ENCODE measurements at regions not wholly inside any gene's neighbourhood (a gene's known extent, or its start where the extent isn't known, plus 50 kb on each side); places are given as distances from the start of the nearest gene placed in this dataset.
"Not testable (repeated sequence)": the region's sequence is repeated elsewhere in the genome, so short reads cannot be mapped to it uniquely, and the experiment has no call there.

DNA sequence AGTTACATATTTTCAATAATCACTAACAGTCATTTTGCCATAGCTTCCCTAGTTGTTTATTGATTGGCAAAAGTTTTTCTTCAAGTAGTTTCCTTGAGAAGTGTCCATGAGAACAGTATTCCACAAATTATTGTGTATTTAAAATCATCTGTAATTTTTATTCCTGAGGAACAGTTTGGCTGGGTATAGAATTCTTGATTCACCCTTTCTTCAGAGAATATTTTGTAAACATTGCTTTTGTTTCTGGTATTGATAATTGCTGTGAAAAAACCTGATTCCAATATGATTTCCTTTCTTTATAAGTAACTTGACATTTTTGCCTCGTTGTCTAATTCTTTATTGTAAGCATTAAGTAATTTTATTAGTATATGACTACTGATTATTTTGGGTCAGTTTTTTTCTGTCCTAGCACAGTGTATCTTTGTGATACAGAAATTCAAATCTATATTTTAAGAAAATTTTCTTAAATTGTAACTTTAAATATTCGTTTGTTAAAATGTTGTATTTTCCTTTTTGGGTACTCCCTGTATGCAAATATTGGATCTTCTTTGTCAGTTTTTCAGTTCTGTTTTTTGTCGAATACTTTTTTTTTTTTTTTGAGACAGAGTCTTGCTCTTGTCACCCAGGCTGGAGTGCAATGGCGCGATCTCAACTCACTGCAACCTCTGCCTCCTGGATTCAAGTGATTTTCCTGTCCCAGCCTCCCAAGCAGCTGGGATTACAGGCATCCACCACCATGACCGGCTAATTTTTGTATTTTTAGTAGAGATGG is 162.0 kb upstream of the ATP2B1 start:
- Histone ChIP-seq H3K27me3 (no peaks in the 10 kb centered on the region), H3K4me3 (no peak overlapping the region), H3K36me3 (no peaks in the 10 kb centered on the region), H3K4me1 (no peaks in the 10 kb centered on the region), H3K9me3 (peaks cover 0 to 6% (median 2%) of the 10 kb centered on the region in 4 donors), H3K27ac (no peak overlapping the region)
- intact Hi-C loops (cut with DNase I), result no loop called here
- DNase-seq, result no peak
- TF ChIP-seq EP300 (IDR thresholded peaks at IDR 0.05) (no peak), POLR2AphosphoS5 (IDR thresholded peaks at IDR 0.05) (no peak), POLR2A (IDR thresholded peaks at IDR 0.05) (no peak)
- TF ChIP-seq, protein P1, sequence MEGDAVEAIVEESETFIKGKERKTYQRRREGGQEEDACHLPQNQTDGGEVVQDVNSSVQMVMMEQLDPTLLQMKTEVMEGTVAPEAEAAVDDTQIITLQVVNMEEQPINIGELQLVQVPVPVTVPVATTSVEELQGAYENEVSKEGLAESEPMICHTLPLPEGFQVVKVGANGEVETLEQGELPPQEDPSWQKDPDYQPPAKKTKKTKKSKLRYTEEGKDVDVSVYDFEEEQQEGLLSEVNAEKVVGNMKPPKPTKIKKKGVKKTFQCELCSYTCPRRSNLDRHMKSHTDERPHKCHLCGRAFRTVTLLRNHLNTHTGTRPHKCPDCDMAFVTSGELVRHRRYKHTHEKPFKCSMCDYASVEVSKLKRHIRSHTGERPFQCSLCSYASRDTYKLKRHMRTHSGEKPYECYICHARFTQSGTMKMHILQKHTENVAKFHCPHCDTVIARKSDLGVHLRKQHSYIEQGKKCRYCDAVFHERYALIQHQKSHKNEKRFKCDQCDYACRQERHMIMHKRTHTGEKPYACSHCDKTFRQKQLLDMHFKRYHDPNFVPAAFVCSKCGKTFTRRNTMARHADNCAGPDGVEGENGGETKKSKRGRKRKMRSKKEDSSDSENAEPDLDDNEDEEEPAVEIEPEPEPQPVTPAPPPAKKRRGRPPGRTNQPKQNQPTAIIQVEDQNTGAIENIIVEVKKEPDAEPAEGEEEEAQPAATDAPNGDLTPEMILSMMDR (IDR thresholded peaks at IDR 0.05), result no peak
- 79 to 82% methylated on average over 6 of the region's 6 CpGs for WGBS, 2 donors

DNA sequence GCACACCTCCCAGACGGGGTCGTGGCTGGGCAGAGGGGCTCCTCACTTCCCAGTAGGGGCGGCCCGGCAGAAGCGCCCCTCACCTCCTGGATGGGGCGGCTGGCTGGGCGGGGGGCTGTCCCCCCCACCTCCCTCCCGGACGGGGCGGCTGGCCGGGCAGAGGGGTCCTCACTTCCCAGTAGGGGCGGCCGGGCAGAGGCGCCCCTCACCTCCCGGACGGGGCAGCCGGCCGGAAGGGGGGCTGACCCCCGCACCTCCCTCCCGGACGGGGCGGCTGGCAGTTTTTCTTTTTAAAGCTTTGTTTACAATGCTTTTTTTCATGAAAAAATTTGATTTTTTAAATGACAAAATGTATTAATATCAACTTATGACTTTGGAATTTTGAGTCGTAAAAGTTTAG is 159.0 kb upstream of the ATP2B1 start:
- DNase-seq; H3K27me3 ChIP-seq; H3K4me1 ChIP-seq; H3K27ac ChIP-seq; intact Hi-C loops (cut with DNase I); H3K4me3 ChIP-seq; H3K9me3 ChIP-seq; H3K36me3 ChIP-seq: not testable (repeated sequence)
- 97 to 98% methylated on average over 23 of the region's 23 CpGs for WGBS, 2 donors

DNA sequence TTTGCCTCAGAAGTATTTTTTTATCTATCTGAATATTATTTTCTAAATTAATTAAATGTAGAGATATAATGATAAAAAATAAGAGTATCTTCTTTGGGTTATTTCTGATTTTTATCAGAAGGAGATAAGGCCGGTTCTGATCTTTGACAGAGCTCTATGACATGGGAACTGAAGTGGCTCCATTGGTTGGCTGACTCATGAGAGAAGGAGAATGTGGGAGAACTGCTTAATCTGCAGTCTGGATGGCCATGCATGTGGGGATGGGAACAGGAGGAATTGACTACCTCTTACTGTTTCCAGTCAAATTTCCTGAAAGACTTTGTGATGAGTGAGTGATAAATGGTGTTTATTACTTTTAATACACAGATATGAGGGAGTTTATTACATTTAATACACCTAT is 155.8 kb upstream of the ATP2B1 start:
- 86% methylated on average over 1 of the region's 1 CpG for WGBS, 2 donors
- Histone ChIP-seq H3K4me3 (no peak overlapping the region), H3K27ac (peak overlapping the region in 1 of 4 donors; percentile 30), H3K36me3 (no peaks in the 10 kb centered on the region), H3K4me1 (peaks cover 0 to 9% (median 3%) of the 10 kb centered on the region in 4 donors), H3K27me3 (no peaks in the 10 kb centered on the region), H3K9me3 (no peaks in the 10 kb centered on the region)
- TF ChIP-seq EP300 (IDR thresholded peaks at IDR 0.05) (no peak), POLR2A (IDR thresholded peaks at IDR 0.05) (no peak), POLR2AphosphoS5 (IDR thresholded peaks at IDR 0.05) (no peak)
- TF ChIP-seq, protein P1 (IDR thresholded peaks at IDR 0.05), result no peak
- intact Hi-C loops (cut with DNase I), result no loop called here
- no peak for DNase-seq

DNA sequence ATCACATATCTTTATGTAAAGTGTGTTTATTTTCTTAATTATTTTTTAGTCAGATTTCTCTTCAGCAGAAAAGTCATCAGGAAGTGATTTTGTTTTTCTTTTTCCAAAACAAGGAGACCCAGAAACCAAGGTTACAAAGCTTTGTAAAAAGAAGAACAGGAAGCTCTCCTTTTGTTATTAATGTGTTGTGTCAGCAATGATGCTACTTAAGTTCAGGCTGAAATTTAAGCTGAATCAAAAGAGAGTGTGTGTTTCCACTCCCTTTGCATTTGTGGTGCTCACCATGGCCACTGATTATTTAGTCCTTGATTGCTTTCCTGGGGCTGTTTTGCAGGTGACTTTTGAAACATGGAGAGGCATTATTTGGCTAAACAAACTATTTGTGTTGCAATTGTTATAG is 155.3 kb upstream of the ATP2B1 start:
- Histone ChIP-seq H3K27ac (peak overlapping the region in 2 of 4 donors; percentile 30 to 46), H3K36me3 (no peaks in the 10 kb centered on the region), H3K4me3 (no peak overlapping the region), H3K4me1 (peaks cover 0 to 9% (median 3%) of the 10 kb centered on the region in 4 donors), H3K27me3 (no peaks in the 10 kb centered on the region), H3K9me3 (no peaks in the 10 kb centered on the region)
- intact Hi-C loops (cut with DNase I), result no loop called here
- TF ChIP-seq POLR2A (IDR thresholded peaks at IDR 0.05) (no peak), EP300 (IDR thresholded peaks at IDR 0.05) (no peak), POLR2AphosphoS5 (IDR thresholded peaks at IDR 0.05) (no peak)
- TF ChIP-seq, protein P1 (IDR thresholded peaks at IDR 0.05), result no peak
- no peak for DNase-seq

DNA sequence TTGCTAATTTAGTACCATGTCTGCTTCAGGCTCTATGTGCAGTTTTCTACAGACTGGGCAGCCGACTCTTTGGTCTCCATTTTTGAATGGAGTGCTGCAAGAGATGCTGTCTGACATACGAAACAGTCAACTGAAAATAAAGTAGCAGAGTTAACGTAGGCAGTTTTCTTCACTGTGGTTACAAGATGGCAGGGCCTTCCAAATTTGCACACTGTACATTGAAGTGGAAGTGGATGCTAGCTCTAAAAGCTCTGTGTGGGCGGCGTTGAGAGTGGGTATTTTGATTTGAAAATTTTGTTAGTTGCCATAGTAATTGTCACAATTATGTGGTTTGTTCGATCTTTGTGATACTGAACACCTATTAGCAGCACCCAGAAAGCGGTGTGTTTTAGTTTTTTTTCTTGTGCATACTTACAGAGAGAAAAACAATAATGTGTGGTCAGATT is 154.9 kb upstream of the ATP2B1 start:
- TF ChIP-seq, protein P1 (IDR thresholded peaks at IDR 0.05), result no peak
- TF ChIP-seq EP300 (IDR thresholded peaks at IDR 0.05) (no peak), POLR2A (IDR thresholded peaks at IDR 0.05) (no peak), POLR2AphosphoS5 (IDR thresholded peaks at IDR 0.05) (no peak)
- Histone ChIP-seq H3K9me3 (no peaks in the 10 kb centered on the region), H3K4me1 (peaks cover 0 to 9% (median 3%) of the 10 kb centered on the region in 4 donors), H3K36me3 (no peaks in the 10 kb centered on the region), H3K4me3 (no peak overlapping the region), H3K27me3 (no peaks in the 10 kb centered on the region), H3K27ac (peak overlapping the region in 3 of 4 donors; percentile 30 to 46 (median 31))
- intact Hi-C loops (cut with DNase I), result no loop called here
- 53 to 85% methylated on average over 7 of the region's 7 CpGs for WGBS, 2 donors
- DNase-seq, result no peak

All from sigmoid colon (tissue), 6 donors.